GM18520 (cell line): ENCODE measurements at regions not wholly inside any gene's neighbourhood (a gene's known extent, or its start where the extent isn't known, plus 50 kb on each side); places are given as distances from the start of the nearest gene placed in this dataset.
"Not testable (repeated sequence)": the region's sequence is repeated elsewhere in the genome, so short reads cannot be mapped to it uniquely, and the experiment has no call there.

Source experiments
- ATAC-seq: cut with Tn5 transposase; IDR thresholded peaks from one replicate; pipeline ENCODE4 v1.9.1; 2021; ENCODE audit not compliant: unreplicated experiment

- ATAC-seq: no peak
These were observed 221.3 kb downstream of the TOMM20 start for GRCh38 chr1:234907208-234907939.

- no peak for ATAC-seq
These were observed 222.0 kb downstream of the TOMM20 start for GRCh38 chr1:234906654-234907053.

DNA sequence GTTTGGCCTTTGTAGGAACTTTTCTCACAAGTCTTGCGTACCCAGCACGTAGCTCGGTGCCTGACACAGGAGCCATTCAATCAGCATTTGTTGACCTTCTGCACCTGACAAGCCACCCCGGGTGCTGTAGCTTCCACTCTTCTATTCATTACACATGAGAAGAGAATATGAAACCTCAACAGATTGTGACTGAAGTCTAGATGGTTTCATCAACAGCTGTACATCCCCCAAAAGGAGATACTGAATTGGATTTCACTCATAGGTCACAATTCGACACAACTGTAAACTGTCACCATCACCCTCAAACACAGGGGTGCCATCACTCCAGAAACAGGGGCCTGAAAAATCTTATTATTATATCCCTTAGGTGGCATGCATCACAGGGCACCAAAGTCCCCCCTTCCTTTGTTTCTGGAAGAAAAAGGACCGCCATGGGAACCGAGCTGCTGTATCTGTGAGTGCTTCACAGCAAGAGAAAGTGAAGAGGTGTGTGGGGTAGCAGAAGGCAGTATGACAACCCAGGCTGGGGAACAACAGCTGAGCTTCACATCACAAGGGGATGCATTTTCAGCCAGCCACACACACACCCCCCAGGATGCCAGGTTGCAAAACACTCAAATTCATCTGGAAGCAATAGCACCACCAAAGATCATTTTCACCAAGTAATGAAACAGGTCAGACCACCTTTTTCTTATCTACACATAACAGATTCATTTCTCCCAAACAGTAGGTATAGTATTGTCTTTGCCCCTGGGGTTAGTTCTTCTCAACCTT, 225.7 kb downstream of the TOMM20 start:
- ATAC-seq: no peak

DNA sequence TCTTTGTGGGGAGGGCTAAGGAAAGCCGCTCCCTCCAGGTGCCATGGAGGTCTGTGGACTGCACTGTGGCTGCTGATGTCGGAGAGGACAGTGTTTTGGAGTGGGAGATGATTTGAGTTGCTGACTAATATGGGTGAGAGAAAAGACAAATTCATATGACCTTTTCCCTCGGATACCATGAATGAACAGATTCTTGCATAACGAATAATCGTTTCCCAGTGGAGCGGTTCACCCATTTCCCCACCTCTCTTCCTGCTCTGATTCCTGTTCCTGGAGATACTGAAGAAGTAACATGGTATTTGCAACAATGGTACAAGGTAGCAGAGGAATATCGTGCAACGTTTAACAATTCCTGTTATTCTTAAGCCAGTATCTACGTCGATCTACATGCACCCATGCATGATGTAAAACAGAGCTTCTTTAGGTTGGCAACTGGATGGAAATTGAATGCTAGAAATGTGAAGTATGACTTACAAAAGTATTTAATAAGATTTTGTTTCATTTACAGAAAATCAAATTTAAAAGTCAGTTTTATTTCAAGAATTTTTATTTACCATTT, 227.1 kb downstream of the TOMM20 start:
- ATAC-seq: no peak

DNA sequence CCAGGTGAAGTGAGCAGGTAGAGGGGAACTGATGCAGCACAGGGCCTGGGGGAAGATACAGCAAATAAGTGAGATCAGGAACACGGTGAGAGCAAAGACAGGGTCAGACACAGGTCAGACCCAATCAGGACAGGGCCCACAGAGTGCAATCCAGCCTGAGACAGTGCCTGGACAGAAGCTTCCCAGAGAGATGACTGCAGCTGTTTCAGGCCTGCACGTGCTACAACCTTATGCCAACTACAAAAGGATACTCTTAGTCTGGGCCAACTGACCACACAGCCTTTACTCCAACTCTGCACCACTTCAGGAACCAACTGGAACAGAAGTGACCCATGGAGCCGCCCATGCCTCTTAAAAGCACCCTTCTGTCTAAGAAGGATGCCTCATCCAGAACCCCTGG, 228.0 kb downstream of the TOMM20 start:
- no peak for ATAC-seq

- no peak for ATAC-seq
These were observed 228.9 kb downstream of the TOMM20 start for GRCh38 chr1:234899730-234900072.

DNA sequence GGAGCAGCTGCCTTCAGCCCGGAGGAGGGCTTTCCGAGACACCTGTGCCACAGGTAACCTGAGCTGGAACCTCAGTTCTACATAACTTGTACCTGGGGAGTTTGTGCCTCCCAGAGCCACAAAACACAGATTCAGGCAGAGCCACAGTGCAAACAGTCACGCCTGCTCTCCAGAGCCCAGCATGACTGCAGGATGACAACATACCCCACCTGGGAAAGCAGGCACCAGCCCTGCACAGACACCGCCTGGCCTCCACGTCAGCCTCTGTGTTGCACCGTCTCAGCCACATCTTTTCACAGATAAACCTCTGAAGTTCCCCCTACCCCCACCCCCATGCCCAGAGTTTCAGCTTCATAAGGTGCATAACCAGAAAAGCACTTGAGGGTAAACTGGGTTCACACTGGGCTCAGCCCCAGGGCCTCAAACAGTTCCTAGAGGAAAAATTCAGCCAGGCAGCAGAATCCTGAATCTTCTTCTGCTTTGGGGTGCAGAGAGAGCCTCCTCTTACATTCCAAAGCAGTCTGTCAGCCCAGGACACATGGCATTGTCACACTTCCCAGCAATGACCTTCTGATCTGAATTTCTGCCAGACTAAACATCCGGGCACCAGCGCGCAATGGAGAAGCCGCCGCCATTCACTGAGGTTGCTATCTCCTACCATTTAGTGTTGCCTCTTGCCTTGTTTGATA, 229.5 kb downstream of the TOMM20 start:
- ATAC-seq: no peak

DNA sequence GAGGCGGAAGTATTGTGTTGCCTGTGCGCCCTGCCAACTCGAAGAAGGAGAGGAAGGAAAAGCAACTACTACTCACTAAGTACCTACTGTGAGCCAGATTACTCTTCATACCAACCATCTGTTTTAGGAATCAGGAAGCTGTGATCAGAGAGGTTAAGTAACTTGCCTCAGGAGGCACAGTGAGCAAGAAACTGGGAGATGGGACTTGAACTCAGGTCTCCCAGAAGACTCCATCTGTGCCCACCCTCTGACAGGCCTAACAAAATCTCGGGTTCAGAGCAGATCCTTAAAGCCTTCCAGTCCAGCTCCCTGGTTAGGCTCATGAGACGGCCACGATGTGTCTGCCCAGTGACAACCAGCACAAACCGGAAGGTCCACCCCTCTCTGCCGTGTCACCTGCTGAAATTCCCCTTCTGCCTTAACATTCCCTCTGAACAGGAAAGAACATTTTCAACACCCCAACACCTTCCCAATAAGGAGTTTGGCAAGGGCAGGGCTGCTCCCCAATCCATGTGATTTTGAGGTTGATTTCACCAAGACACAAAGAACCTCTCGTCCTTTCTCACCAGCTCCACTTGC, 230.1 kb downstream of the TOMM20 start:
- ATAC-seq: no peak

DNA sequence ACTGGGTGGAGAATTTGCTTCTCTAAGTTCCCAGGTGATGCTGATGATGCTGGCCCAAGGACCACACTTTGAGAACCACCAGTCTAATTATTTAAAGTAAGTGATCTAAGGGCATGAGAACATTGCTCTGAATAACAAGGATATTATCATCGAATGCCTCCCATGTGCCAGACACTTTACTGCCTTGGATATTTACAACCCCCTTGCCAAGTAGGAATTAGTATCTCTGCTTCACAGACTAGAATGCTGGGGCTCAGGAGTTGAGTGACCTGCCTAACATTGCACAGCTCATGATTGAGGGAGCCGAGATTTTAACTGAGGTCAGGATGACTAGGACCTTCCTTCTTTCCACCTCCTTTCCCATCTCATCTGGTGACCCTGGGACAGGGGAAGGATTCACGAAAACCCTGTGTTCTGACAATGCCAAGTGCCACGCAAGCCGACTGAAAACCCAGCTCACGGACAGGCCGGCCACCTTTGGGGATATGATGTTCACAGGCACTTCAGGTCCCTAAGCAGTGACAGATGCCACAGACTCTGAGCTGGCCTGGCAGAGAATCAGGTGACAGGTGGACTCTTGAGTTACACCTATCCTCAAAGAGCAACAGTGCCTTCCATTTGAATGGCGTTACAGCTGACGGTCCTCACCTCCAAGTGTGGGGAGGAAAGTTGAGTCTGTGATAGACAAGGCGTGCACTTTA, 230.7 kb downstream of the TOMM20 start:
- no peak for ATAC-seq

GRCh38 chr1:234897390-234897749, 231.3 kb downstream of the TOMM20 start:
- ATAC-seq: no peak

DNA sequence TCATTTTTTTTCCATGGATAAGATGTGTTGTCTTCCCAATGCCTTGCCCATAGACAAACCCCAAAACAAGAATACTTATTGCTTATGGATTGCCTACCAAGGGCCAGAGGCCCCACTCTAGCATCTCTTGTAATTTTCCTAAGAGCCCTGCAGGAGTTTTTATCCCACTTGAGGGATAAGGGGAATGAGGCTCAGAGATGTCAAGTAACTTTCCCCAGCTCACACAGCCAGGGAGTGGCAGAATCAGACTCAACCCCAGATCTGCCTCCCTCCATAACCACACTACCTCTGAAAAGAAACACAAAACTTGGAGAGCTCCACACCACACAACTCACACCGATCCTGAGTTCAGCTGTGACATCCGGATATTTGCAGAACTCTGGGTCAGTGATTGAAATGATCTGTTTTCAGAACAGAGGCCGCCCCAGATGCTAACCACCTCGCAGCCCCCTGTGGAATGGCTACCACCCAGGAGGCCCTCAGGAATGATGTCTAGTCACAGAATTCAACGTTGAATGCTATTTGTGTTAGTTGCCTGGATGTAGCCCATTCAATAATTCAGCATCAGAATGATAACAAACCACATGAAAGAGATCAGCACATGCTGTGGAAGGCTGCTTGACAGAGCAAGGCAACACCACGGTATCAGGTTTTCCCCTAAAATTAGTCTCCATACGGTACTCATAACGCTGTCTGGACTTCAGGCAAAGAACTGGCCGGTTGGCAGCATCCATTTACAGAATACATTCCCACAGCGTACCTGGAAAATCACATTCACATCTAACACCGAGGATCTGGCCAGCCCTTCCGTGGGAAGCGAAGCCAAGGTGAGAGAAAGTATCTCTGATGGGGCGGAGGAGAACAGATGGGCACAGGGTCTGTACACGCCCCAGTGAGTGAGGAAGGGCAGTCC, 231.9 kb downstream of the TOMM20 start:
- ATAC-seq: no peak

DNA sequence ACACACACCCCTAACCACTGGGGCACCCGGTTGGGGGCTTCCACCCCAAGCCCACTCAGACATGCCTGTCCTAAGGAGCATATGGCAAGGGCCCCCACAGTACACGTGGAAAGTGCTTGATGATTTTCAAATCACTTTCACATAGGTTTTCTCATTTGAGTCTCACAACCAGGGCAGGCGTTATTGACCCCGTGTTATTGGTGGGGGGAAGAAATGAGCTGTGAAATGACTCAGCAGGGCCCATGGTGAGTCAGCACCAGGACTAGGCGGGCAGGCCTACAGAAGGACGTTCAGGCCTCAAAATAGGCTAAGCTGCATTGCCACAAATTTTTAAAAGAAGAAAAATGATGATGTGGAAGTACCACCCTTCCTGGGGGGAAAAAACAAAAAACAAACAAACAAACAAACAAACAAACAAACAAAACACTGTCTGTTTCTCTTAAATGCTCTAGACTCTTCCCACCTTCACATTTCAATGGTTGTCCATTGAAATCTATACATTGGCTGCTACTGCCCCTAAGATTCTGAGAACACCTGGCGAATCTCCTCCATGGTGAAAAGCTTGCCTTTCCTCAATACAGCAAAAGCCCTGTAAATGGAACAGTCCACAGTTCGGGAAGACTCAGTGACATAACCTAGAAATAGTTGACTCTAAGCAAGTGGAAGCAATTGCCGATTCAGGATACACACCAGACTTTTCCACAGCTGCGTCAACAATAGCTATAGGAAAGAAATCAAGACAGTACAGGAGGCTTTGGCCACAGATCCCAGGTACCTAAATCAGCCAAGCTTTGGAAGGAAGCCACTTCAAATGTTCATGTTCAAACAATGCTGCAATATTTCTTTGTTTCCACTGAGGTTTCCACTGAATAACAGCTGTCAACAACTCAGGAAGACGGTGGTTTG, 234.7 kb downstream of the TOMM20 start:
- ATAC-seq: no peak

GRCh38 chr1:234893359-234893724, 235.3 kb downstream of the TOMM20 start:
- ATAC-seq: no peak

GRCh38 chr1:234892642-234893041, 236.0 kb downstream of the TOMM20 start:
- no peak for ATAC-seq

DNA sequence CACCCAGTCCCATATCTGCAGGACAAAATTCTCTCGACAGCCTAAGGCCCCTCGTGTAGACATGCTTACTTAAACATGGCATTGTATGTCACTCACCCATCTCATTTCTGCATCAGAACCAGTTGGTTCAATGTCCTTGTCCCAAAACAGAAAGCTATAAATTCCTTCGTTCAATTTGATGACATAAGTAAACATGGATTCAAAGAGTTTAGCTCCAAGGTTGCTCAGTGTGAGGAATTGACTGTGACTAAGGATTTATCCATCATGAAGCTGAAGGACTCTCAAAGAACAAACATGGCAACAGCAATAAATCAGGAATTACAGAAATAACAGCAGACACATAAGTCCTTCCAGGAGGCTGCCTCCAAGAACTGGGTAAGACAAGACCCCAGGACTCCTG, 237.2 kb downstream of the TOMM20 start:
- ATAC-seq: no peak

DNA sequence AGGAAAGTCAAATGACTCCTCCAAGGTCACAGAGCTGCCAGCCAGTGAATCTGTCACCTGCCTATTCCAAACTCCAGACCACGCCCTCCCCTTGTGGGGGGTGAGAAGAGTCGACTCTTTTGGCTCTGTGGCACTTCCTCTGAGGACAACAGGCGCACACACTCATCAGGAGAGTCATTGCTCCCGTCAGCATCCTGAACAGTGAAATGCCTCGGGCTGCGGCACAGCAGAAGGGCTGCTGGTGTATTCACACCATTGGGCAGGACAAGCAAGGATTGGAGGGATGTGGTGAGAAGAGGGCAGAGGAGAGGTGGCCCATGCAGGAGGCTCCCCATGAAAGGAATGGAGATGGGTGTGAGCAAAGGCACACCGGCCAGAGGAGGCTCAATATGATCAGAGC, 239.0 kb downstream of the TOMM20 start:
- ATAC-seq: no peak

- ATAC-seq: not testable (repeated sequence)
These were observed 240.4 kb downstream of the TOMM20 start for GRCh38 chr1:234888247-234888646.

- ATAC-seq: no peak
These were observed 241.4 kb downstream of the TOMM20 start for GRCh38 chr1:234887016-234887900.
